Stimulated activated CD8-positive, alpha-beta memory T cell treated with anti-CD3 and anti-CD28 coated beads, Interleukin-2, amount 100 ng/mL, for 1 hour (primary cell): ENCODE measurements at regions not wholly inside any gene's neighbourhood (a gene's known extent, or its start where the extent isn't known, plus 50 kb on each side); places are given as distances from the start of the nearest gene placed in this dataset.
"Not testable (repeated sequence)": the region's sequence is repeated elsewhere in the genome, so short reads cannot be mapped to it uniquely, and the experiment has no call there.

Experiments
- DNase-seq, 2 donors: peaks; one replicate each; pipeline ENCODE4 v3.0.0-alpha.2; 2020; ENCODE audit warnings: low read depth in 2 of 2

DNA sequence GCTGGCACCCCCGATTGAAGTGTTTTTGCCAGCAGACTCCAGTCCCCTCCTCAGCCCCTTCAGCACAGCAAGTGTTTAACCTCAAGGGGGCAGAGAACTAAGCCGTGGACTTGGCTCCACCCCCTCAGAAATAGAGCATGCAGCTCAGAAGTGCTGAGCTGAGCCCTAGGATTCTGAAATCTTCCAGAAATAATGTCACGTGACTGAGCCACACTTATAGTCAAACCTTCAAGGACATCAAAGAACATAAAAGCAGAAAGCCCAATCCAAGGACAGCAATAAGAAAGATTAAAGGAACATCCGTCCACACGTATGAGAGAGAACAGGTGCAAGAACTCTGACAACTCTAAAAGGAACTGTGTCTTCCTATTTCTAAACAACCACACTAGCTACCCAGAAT is 317.7 kb upstream of the LRFN5 start:
- no peak for DNase-seq

GRCh38 chr14:41285186-41285748 is 321.4 kb upstream of the LRFN5 start:
- no peak for DNase-seq

GRCh38 chr14:41280745-41281144 is 325.9 kb upstream of the LRFN5 start:
- DNase-seq, result no peak

GRCh38 chr14:41277450-41277849 is 329.2 kb upstream of the LRFN5 start:
- DNase-seq, result no peak

DNA sequence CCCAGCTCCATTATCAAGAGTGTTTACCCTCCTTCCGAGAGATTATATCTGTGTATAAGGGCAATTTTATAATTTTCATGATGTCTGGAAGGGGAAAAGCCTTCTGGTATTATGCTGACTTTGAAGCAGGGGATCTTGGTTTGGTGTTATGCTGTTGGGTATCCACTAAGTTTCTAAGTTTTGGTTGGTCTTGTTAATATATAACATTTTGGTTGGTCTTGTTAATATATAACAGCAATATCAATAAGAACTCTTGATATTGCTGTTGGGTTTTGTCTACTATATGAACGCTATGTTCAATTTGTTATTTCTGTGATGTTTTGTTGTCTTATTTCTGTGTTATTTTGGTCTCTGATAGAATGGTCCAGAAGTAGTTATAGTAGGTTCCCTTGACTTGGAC is 349.2 kb upstream of the LRFN5 start:
- DNase-seq, result no peak

GRCh38 chr14:41235466-41235865 is 371.2 kb upstream of the LRFN5 start:
- DNase-seq, result no peak

DNA sequence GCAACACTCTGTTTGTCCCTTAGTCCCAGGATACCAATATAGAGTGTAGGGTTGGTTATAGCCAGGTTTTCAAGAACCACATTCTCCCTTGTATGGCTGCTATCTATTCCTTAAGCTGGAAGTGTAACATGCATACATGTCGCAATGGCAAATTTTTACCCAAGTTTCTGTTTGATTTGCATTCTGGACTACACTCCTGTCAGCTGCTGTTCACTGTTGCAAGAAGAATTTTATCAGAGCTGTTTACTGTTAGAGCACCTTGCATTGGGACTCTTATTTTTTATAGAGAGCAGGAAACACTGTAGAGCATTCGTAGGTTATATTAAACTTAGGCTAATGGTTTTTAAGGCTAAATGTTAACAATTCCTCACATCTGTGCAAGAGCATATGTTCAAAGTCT is 376.0 kb upstream of the LRFN5 start:
- no peak for DNase-seq

GRCh38 chr14:41229824-41230223 is 376.9 kb upstream of the LRFN5 start:
- DNase-seq, result no peak

DNA sequence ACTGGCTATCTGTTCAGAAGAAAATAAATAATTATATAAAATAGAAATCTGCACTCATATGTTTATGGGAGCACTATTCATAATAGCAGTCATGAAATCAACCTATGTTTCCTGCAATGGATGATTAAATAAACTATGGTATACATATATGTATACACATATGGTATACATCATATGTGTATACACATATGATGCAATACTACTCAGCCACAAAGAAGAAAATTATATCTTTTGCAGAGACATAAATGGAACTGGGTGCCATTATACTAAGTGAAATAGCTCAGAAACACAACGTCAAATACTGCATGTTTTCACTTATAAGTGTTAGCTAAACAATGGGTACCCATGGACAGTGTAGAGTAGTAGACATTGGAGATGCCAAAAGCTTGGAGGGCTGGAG is 381.2 kb upstream of the LRFN5 start:
- no peak for DNase-seq

GRCh38 chr14:41222581-41222980 is 384.1 kb upstream of the LRFN5 start:
- no peak for DNase-seq

- not testable (repeated sequence) for DNase-seq
Observed at GRCh38 chr14:41214978-41215377, 391.7 kb upstream of the LRFN5 start.

- no peak for DNase-seq
Observed at GRCh38 chr14:41201696-41202095, 405.0 kb upstream of the LRFN5 start.

- DNase-seq, result no peak
Observed at GRCh38 chr14:41187868-41188267, 418.8 kb upstream of the LRFN5 start.

DNA sequence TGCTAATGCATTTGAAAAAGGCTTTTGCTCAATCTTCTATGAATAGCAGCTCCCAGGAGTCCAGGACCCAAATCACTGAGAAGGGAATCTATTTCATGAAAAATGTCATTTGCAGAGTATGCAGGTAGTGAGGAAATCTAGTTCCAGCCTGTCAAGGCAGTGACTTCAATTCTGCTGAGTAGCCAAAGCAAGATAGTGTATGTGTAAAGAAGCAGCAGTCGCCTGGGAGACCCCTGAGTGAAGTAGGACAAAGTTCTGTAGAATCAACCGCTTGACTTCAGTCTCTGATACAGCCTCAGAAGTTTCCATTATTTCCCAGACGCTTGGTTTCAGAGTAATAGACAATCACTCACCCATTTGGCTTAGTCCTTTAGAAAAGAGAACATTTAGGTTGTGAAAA is 435.6 kb upstream of the LRFN5 start:
- no peak for DNase-seq

- DNase-seq, result no peak
Observed at GRCh38 chr14:41167040-41167439, 439.6 kb upstream of the LRFN5 start.

DNA sequence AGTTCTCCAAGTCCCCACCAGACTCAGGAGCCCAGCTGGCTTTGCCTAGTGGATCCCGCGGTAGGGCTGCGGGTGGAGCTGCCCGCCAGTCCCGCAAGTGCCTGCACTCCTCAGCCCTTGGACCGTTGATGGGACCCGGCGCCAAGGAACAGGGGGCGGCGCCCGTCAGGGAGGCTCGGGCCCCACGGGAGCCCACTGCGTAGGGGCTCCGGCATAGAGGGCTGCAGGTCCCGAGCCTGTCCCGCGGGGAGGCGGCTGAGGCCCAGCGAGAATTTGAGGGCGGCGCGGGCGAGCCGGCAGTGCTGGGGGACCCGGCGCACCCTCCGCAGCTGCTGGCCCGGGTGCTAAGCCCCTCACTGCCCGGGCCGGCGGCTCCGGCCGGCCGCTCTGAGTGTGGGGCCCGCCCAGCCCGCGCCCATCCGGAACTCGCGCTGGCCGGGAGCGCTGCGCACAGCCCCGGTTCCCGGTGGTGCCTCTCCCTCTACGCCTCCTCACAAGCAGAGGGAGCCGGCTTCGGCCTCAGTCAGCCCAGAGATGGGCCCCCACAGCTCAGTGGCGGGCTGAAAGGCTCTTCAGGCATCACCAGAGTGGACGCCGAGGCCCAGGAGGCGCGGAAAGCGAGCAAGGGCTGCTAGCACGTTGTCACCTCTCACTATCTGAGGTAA is 452.4 kb upstream of the LRFN5 start:
- DNase-seq, result no peak

DNA sequence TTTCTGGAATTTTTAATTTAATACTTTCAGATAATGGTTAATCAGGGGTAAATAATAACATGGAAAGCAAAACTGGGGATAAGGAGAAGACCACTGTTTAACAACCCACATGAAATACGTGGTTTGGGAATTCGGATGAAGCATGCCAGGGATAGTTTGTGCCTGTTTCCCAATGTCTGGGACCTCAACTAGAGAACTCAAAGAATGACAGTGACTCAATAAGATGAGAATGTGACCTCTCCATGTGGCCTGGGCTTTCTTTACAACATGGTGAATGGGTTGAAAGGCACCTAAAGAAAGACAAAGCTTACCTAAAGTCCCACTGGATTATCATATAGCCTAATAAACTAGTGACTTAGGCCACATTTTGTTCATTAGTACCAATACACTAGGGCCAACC is 460.3 kb upstream of the LRFN5 start:
- DNase-seq, result no peak

- no peak for DNase-seq
Observed at GRCh38 chr14:41144370-41144769, 462.3 kb upstream of the LRFN5 start.

- DNase-seq, result no peak
Observed at GRCh38 chr14:41137741-41138140, 468.9 kb upstream of the LRFN5 start.

- DNase-seq, result no peak
Observed at GRCh38 chr14:41130274-41130673, 476.4 kb upstream of the LRFN5 start.

DNA sequence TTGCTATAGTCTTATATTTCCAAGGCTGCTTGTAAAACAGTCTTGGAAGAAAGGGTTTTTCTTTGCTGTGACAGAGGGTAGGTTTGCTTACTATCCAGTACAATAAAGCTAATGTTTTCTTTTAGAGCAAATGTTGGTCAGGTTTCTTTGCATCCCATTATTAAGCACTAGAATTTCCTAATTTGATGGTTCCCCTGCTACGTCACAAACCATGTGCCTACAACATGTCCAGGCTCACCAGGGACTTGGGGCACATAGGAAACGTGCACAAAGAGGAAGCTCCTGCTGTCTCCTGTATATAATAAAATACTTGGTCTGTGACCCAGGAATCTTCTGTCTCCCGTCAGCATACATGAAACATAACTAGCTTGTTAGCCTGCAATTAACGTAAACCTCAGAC is 486.3 kb upstream of the LRFN5 start:
- DNase-seq, result no peak

- no peak for DNase-seq
Observed at GRCh38 chr14:41096131-41096530, 510.5 kb upstream of the LRFN5 start.

- no peak for DNase-seq
Observed at GRCh38 chr14:41087056-41087455, 519.6 kb upstream of the LRFN5 start.

- DNase-seq, result no peak
Observed at GRCh38 chr14:41073544-41073943, 533.1 kb upstream of the LRFN5 start.
